IMR-90 (cell line): ENCODE measurements at regions not wholly inside any gene's neighbourhood (a gene's known extent, or its start where the extent isn't known, plus 50 kb on each side); places are given as distances from the start of the nearest gene placed in this dataset.

Experiments
- ATAC-seq: fragments of 200-7000 bp; cut with Tn5 transposase; 2 replicates; pipeline ENCODE4 v1.9.1; 2020; ENCODE audit warnings: low read depth, mild to moderate bottlenecking, moderate library complexity
- BruUV-seq: library from RNA; stranded (reverse); fragments of 400-500 nt; replicated peaks from 2 replicates; lab custom pipeline; 2021; lab: Mats Ljungman, UMichigan
- CTCF ChIA-PET: fragments of 300-600 bp; formaldehyde crosslinking; extraction: SDS; loops from one replicate; lab custom pipeline; 2021; ENCODE audit warnings: antibody characterized with exemption; lab: Yijun Ruan, JAX
- POLR2A ChIA-PET: fragments of 300-600 bp; sonication (Branson Sonifier 250); formaldehyde crosslinking; loops from one replicate; lab custom pipeline; 2022; ENCODE audit warnings: antibody characterized with exemption; ENCODE audit not compliant: unreplicated experiment; lab: Charles Lee
- DNase-seq: peaks from one replicate; pipeline ENCODE4 v3.0.0; 2013
- H2AFZ ChIP-seq: replicated peaks from 2 replicates; pipeline ENCODE3; 2013; ENCODE audit warnings: low read length, mild to moderate bottlenecking; ENCODE audit not compliant: poor library complexity
- H2AK5ac ChIP-seq: 2 replicates; pipeline ENCODE4 v1.6.1; 2013; ENCODE audit warnings: low read depth, low read length, inconsistent platforms
- H2AK9ac ChIP-seq: replicated peaks from 2 replicates; pipeline ENCODE3; 2013; ENCODE audit warnings: mild to moderate bottlenecking, low read depth, low read length, moderate library complexity; ENCODE audit not compliant: poor library complexity
- H2BK120ac ChIP-seq: 2 replicates; pipeline ENCODE4 v1.6.1; 2013; ENCODE audit warnings: low read depth, low read length, inconsistent platforms
- H2BK15ac ChIP-seq: 3 replicates; pipeline ENCODE4 v1.6.1; 2013; ENCODE audit warnings: low read depth, low read length, inconsistent platforms
- H2BK20ac ChIP-seq: 2 replicates; pipeline ENCODE4 v1.6.1; 2013; ENCODE audit warnings: low read depth, mild to moderate bottlenecking, inconsistent platforms, low read length, moderate library complexity
- H2BK5ac ChIP-seq: 2 replicates; pipeline ENCODE4 v1.6.1; 2013; ENCODE audit warnings: mild to moderate bottlenecking, low read depth, low read length, inconsistent platforms; ENCODE audit not compliant: poor library complexity, severe bottlenecking
- H3K14ac ChIP-seq: replicated peaks from 2 replicates; pipeline ENCODE4 v1.6.1; 2013; ENCODE audit warnings: low read depth, low read length, inconsistent platforms
- H3K18ac ChIP-seq: 2 replicates; pipeline ENCODE4 v1.6.1; 2013; ENCODE audit warnings: low read depth, low read length, control low read depth
- H3K23ac ChIP-seq: 2 replicates; pipeline ENCODE4 v1.6.1; 2013; ENCODE audit warnings: low read depth, low read length, inconsistent platforms
- H3K27ac ChIP-seq: 2 replicates; pipeline ENCODE4 v1.5.1; 2013; ENCODE audit warnings: mild to moderate bottlenecking, control low read depth, low read length; ENCODE audit not compliant: insufficient read depth
- H3K27me3 ChIP-seq: 2 replicates; pipeline ENCODE4 v1.6.1; 2013; ENCODE audit warnings: low read length; ENCODE audit not compliant: control insufficient read depth, insufficient read depth
- H3K36me3 ChIP-seq: 2 replicates; pipeline ENCODE4 v1.6.1; 2013; ENCODE audit warnings: low read length, mixed read lengths; ENCODE audit not compliant: control insufficient read depth, insufficient read depth
- H3K4ac ChIP-seq: 2 replicates; pipeline ENCODE4 v1.6.1; 2013; ENCODE audit warnings: low read depth, low read length, inconsistent platforms
- H3K4me1 ChIP-seq: 2 replicates; pipeline ENCODE4 v1.6.1; 2013; ENCODE audit warnings: low read length, mixed read lengths; ENCODE audit not compliant: control insufficient read depth, insufficient read depth
- H3K4me2 ChIP-seq: 2 replicates; pipeline ENCODE4 v1.6.1; 2013; ENCODE audit warnings: low read depth, mild to moderate bottlenecking, control low read depth, low read length, moderate library complexity
- H3K4me3 ChIP-seq: 2 replicates; pipeline ENCODE4 v1.5.1; 2013; ENCODE audit warnings: low read depth, mild to moderate bottlenecking, control low read depth, low read length, moderate library complexity; ENCODE audit not compliant: insufficient read depth
- H3K56ac ChIP-seq: 2 replicates; pipeline ENCODE4 v1.6.1; 2013; ENCODE audit warnings: low read length, inconsistent platforms; ENCODE audit not compliant: insufficient read depth; ENCODE audit errors: extremely low read depth
- H3K79me1 ChIP-seq, 2 experiments: 2 replicates each; pipeline ENCODE4 v1.6.1; 2013; ENCODE audit warnings: low read length in 2 of 2, inconsistent platforms in 1 of 2, low read depth in 1 of 2
- H3K9ac ChIP-seq: 2 replicates; pipeline ENCODE4 v1.6.1; 2013; ENCODE audit warnings: low read depth, low read length, control low read depth
- H3K9me1 ChIP-seq: 2 replicates; pipeline ENCODE4 v1.6.1; 2013; ENCODE audit warnings: low read length, inconsistent platforms; ENCODE audit not compliant: insufficient read depth
- H3K9me3 ChIP-seq: 2 replicates; pipeline ENCODE4 v1.6.1; 2013; ENCODE audit warnings: low read length; ENCODE audit not compliant: control insufficient read depth, insufficient read depth
- H4K20me1 ChIP-seq: 2 replicates; pipeline ENCODE4 v1.6.1; 2013; ENCODE audit warnings: low read length, inconsistent platforms; ENCODE audit not compliant: insufficient read depth
- H4K5ac ChIP-seq: 2 replicates; pipeline ENCODE4 v1.6.1; 2013; ENCODE audit warnings: mild to moderate bottlenecking, low read depth, low read length, control low read depth
- H4K8ac ChIP-seq, 2 experiments: 2 replicates each; pipeline ENCODE4 v1.6.1; 2013; ENCODE audit warnings: low read depth in 2 of 2, low read length in 2 of 2, control low read depth in 1 of 2, inconsistent platforms in 1 of 2
- H4K91ac ChIP-seq: 2 replicates; pipeline ENCODE4 v1.6.1; 2013; ENCODE audit warnings: low read depth, low read length, inconsistent platforms; ENCODE audit not compliant: insufficient read depth
- BHLHE40 ChIP-seq: fragments of 150-350 bp; IDR thresholded peaks from 2 replicates; pipeline ENCODE4 v1.6.1; 2016; ENCODE audit warnings: mild to moderate bottlenecking, low read depth, low read length
- CEBPB ChIP-seq: IDR thresholded peaks from 2 replicates; pipeline ENCODE4 v1.6.1; 2012; ENCODE audit warnings: low read depth, low read length, improper control_type of control experiment
- CHD1 ChIP-seq: IDR thresholded peaks from 2 replicates; pipeline ENCODE4 v1.6.1; 2012; ENCODE audit warnings: low read depth, low read length, improper control_type of control experiment
- CTCF ChIP-seq: conservative IDR thresholded peaks from 2 replicates; pipeline ENCODE4 v1.5.1; 2012; ENCODE audit warnings: mild to moderate bottlenecking, low read depth, low read length, improper control_type of control experiment
- ELK1 ChIP-seq: fragments of 150-350 bp; IDR thresholded peaks from 2 replicates; pipeline ENCODE4 v1.6.1; 2016; ENCODE audit warnings: low read depth, mild to moderate bottlenecking, low read length, moderate library complexity, borderline replicate concordance
- FOS ChIP-seq: fragments of 150-350 bp; IDR thresholded peaks from 2 replicates; pipeline ENCODE4 v1.6.1; 2016; ENCODE audit warnings: low read depth, low read length
- MAFK ChIP-seq: IDR thresholded peaks from 2 replicates; pipeline ENCODE4 v1.6.1; 2012; ENCODE audit warnings: low read depth, low read length, improper control_type of control experiment
- MAZ ChIP-seq: IDR thresholded peaks from 2 replicates; pipeline ENCODE4 v1.6.1; 2012; ENCODE audit warnings: low read depth, mild to moderate bottlenecking, low read length, improper control_type of control experiment, moderate library complexity, borderline replicate concordance
- MXI1 ChIP-seq: IDR thresholded peaks from 2 replicates; pipeline ENCODE4 v1.6.1; 2012; ENCODE audit warnings: low read depth, mild to moderate bottlenecking, low read length, moderate library complexity, borderline replicate concordance
- NFE2L2 ChIP-seq: fragments of 150-350 bp; IDR thresholded peaks from 2 replicates; pipeline ENCODE4 v1.6.1; 2016; ENCODE audit warnings: low read depth, mild to moderate bottlenecking, low read length
- POLR2A ChIP-seq: IDR thresholded peaks from 2 replicates; pipeline ENCODE4 v1.6.1; 2012; ENCODE audit warnings: mild to moderate bottlenecking, low read depth, low read length
- RAD21 ChIP-seq: IDR thresholded peaks from 2 replicates; pipeline ENCODE4 v1.6.1; 2012; ENCODE audit warnings: low read length, improper control_type of control experiment
- RCOR1 ChIP-seq: IDR thresholded peaks from 2 replicates; pipeline ENCODE4 v1.6.1; 2012; ENCODE audit warnings: mild to moderate bottlenecking, low read length, improper control_type of control experiment; ENCODE audit not compliant: insufficient replicate concordance
- RFX5 ChIP-seq: IDR thresholded peaks from 2 replicates; pipeline ENCODE4 v1.8.0; 2012; ENCODE audit warnings: low read depth, mild to moderate bottlenecking, low read length, moderate library complexity
- SMC3 ChIP-seq: fragments of 150-350 bp; IDR thresholded peaks from 2 replicates; pipeline ENCODE4 v1.6.1; 2016; ENCODE audit warnings: low read depth, mild to moderate bottlenecking, antibody characterized with exemption, low read length, moderate library complexity
- USF2 ChIP-seq: fragments of 150-350 bp; IDR thresholded peaks from 2 replicates; pipeline ENCODE4 v1.6.1; 2017; ENCODE audit warnings: mild to moderate bottlenecking, antibody characterized with exemption, low read length, low read depth
- WGBS, 2 experiments: methylation state at CpG; one replicate each; pipeline versions ENCODE4 v1.1.5 to v1.1.7; 2013; ENCODE audit warnings: missing lambda C conversion rate in 2 of 2; ENCODE audit not compliant: insufficient read length in 1 of 2; ENCODE audit errors: extremely low coverage in 2 of 2; 5-methylcytosine and 5-hydroxymethylcytosine counted together
- dilution Hi-C: fragments of 300-500 bp; cut with HindIII; formaldehyde crosslinking; loops from one replicate; pipeline ENCODE4 v1.14.3; 2018; ENCODE audit warnings: low sequenced_read_pairs; ENCODE audit not compliant: unreplicated experiment
- in situ Hi-C: fragments of 300-500 bp; cut with MboI; formaldehyde crosslinking; loops from 3 replicates; pipeline ENCODE4 v1.14.3; 2019; ENCODE audit warnings: low sequenced_read_pairs, inconsistent platforms, mixed read lengths
- intact Hi-C: fragments of 100-400 bp; cut with micrococcal nuclease; formaldehyde crosslinking; loops from 2 replicates; pipeline ENCODE4 v1.10.0; 2022

GRCh38 chr13:86689911-86690310 lies 890.7 kb upstream of the SLITRK6 start:
- DNase-seq, result no peak
- no TSS peak for BruUV-seq
- H2BK120ac ChIP-seq, result no peak overlapping the region
- no peaks in the 10 kb centered on the region for H3K79me1 ChIP-seq
- ChIA-PET POLR2A (no interaction called here), CTCF (no interaction called here)
- H4K91ac ChIP-seq, result no peak overlapping the region
- no peak overlapping the region for H2AFZ ChIP-seq
- no peak overlapping the region for H2BK20ac ChIP-seq
- no peak for ATAC-seq
- H3K23ac ChIP-seq, result no peak overlapping the region
- no peak overlapping the region for H2AK9ac ChIP-seq
- no peaks in the 10 kb centered on the region for H3K27me3 ChIP-seq
- dilution Hi-C loops, result no loop called here
- H3K36me3 ChIP-seq, result no peaks in the 10 kb centered on the region
- TF ChIP-seq RFX5 (no peak), FOS (no peak), BHLHE40 (no peak), ELK1 (no peak), CEBPB (no peak), NFE2L2 (no peak), CHD1 (no peak), USF2 (no peak), SMC3 (no peak), MAFK (no peak), RCOR1 (no peak), RAD21 (no peak), POLR2A (no peak), MAZ (no peak), CTCF (no peak), MXI1 (no peak)
- no peak overlapping the region for H3K56ac ChIP-seq
- H3K4me1 ChIP-seq, result no peaks in the 10 kb centered on the region
- no peak overlapping the region for H2BK5ac ChIP-seq
- no peak overlapping the region for H2AK5ac ChIP-seq
- no peak overlapping the region for H3K4ac ChIP-seq
- no peak overlapping the region for H3K9ac ChIP-seq
- H3K9me1 ChIP-seq, result no peaks in the 10 kb centered on the region
- no peak overlapping the region for H4K5ac ChIP-seq
- no CpG with 5 or more reads among the region's 2 CpGs for WGBS, 2 experiments
- intact Hi-C loops, result no loop called here
- H2BK15ac ChIP-seq, result no peak overlapping the region
- H3K9me3 ChIP-seq, result no peaks in the 10 kb centered on the region
- no peak overlapping the region for H3K14ac ChIP-seq
- no peak overlapping the region for H3K4me2 ChIP-seq
- no peak overlapping the region for H3K18ac ChIP-seq
- H4K8ac ChIP-seq, result no peak overlapping the region
- H4K20me1 ChIP-seq, result no peaks in the 10 kb centered on the region
- H3K4me3 ChIP-seq, result no peak overlapping the region
- no peak overlapping the region for H3K27ac ChIP-seq
- in situ Hi-C loops, result no loop called here
